ENCODE measurements at regions not wholly inside any gene's neighbourhood (a gene's known extent, or its start where the extent isn't known, plus 50 kb on each side); places are given as distances from the start of the nearest gene placed in this dataset.

DNA sequence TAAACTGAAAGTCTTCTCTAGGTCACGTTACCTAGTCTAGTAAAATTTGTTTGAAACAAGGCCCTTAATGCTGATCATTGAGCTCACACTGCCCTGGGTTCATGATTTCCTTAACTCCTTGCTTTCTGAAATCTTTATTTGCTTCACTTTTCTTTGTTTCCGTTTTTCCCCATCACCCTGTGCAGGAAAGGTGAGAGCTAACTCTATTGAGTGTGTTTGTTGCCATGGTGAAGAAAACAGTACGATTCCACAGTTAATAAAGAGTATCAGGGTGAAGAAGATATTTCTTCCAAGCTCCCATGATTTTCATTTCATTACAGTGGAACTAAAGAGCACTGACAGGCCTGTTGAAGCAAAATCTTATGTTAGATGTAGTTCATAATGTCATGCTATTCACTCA is 276.2 kb downstream of the RAP2B start:
- TF ChIP-seq EZH2 (IDR thresholded peaks at IDR 0.05; ENCODE audit: borderline replicate concordance, low read depth, low read length, poor library complexity, severe bottlenecking), result no peak
- TF ChIP-seq, protein P1, sequence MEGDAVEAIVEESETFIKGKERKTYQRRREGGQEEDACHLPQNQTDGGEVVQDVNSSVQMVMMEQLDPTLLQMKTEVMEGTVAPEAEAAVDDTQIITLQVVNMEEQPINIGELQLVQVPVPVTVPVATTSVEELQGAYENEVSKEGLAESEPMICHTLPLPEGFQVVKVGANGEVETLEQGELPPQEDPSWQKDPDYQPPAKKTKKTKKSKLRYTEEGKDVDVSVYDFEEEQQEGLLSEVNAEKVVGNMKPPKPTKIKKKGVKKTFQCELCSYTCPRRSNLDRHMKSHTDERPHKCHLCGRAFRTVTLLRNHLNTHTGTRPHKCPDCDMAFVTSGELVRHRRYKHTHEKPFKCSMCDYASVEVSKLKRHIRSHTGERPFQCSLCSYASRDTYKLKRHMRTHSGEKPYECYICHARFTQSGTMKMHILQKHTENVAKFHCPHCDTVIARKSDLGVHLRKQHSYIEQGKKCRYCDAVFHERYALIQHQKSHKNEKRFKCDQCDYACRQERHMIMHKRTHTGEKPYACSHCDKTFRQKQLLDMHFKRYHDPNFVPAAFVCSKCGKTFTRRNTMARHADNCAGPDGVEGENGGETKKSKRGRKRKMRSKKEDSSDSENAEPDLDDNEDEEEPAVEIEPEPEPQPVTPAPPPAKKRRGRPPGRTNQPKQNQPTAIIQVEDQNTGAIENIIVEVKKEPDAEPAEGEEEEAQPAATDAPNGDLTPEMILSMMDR (conservative IDR thresholded peaks at IDR 0.05; ENCODE audit: low read depth, low read length), result no peak
